GM12891 (cell line): ENCODE measurements at regions not wholly inside any gene's neighbourhood (a gene's known extent, or its start where the extent isn't known, plus 50 kb on each side); places are given as distances from the start of the nearest gene placed in this dataset.

Experiments
- DNase-seq: peaks from one replicate; pipeline ENCODE4 v3.0.0; 2011; ENCODE audit warnings: low spot score; ENCODE audit not compliant: insufficient read length
- FAIRE-seq: peaks from 2 replicates; lab custom pipeline; 2011; peaks lifted over from hg19 to GRCh38; lab: Jason Lieb, UNC
- PAX5 ChIP-seq: IDR thresholded peaks from 2 replicates; pipeline ENCODE4 v1.6.1; 2011; ENCODE audit warnings: low read length, moderate library complexity, mild to moderate bottlenecking; ENCODE audit not compliant: insufficient read depth, severe bottlenecking
- POLR2A ChIP-seq: IDR thresholded peaks from 2 replicates; pipeline ENCODE4 v1.6.1; 2011; ENCODE audit warnings: low read depth, low read length, control low read depth
- POLR2AphosphoS5 ChIP-seq: IDR thresholded peaks from 2 replicates; pipeline ENCODE4 v1.6.1; 2011; ENCODE audit warnings: low read depth, low read length, control low read depth
- POU2F2 ChIP-seq: IDR thresholded peaks from 2 replicates; pipeline ENCODE4 v1.6.1; 2011; ENCODE audit warnings: low read depth, mild to moderate bottlenecking, control low read depth, low read length, moderate library complexity
- SPI1 ChIP-seq: IDR thresholded peaks from 2 replicates; pipeline ENCODE4 v1.6.1; 2011; ENCODE audit warnings: low read depth, low read length, control low read depth
- TAF1 ChIP-seq: IDR thresholded peaks from 2 replicates; pipeline ENCODE4 v1.6.1; 2011; ENCODE audit warnings: low read depth, low read length, control low read depth

GRCh38 chr12:83365317-83365716, 678.6 kb downstream of the TMTC2 start:
- no peak for FAIRE-seq
- TF ChIP-seq POU2F2 (no peak), PAX5 (no peak), TAF1 (no peak), POLR2AphosphoS5 (no peak), SPI1 (no peak), POLR2A (no peak)

GRCh38 chr12:83361475-83361874, 674.8 kb downstream of the TMTC2 start:
- no peak for TF ChIP-seq PAX5
- TF ChIP-seq POLR2AphosphoS5: no peak
- TF ChIP-seq TAF1: no peak
- no peak for TF ChIP-seq POLR2A
- DNase-seq (no peak), FAIRE-seq (no peak)

More at GRCh38 chr12:83365317-83365716, 678.6 kb downstream of the TMTC2 start:
- no peak for DNase-seq

- DNase-seq (no peak), FAIRE-seq (no peak)
- TF ChIP-seq POLR2A (no peak), SPI1 (no peak), POU2F2 (no peak)
These were observed 674.4 kb downstream of the TMTC2 start for GRCh38 chr12:83361071-83361470.

- DNase-seq (no peak), FAIRE-seq (no peak)
- TF ChIP-seq POLR2AphosphoS5 (no peak), SPI1 (no peak), POLR2A (no peak), POU2F2 (no peak), PAX5 (no peak), TAF1 (no peak)
These were observed 663.4 kb downstream of the TMTC2 start for GRCh38 chr12:83349907-83350611.

GRCh38 chr12:83346333-83346732, 659.6 kb downstream of the TMTC2 start:
- DNase-seq: no peak
- no peak for FAIRE-seq
- TF ChIP-seq POU2F2 (no peak), POLR2AphosphoS5 (no peak), SPI1 (no peak), PAX5 (no peak), TAF1 (no peak), POLR2A (no peak)

- no peak for TF ChIP-seq PAX5
- no peak for TF ChIP-seq POLR2A
- TF ChIP-seq TAF1: no peak
- TF ChIP-seq SPI1: no peak
- no peak for TF ChIP-seq POU2F2
- TF ChIP-seq POLR2AphosphoS5: no peak
- DNase-seq (no peak), FAIRE-seq (no peak)
These were observed 657.1 kb downstream of the TMTC2 start for GRCh38 chr12:83343767-83344166.

GRCh38 chr12:83335748-83336147, 649.0 kb downstream of the TMTC2 start:
- DNase-seq (no peak), FAIRE-seq (no peak)
- TF ChIP-seq POU2F2 (no peak), POLR2A (no peak), POLR2AphosphoS5 (no peak), PAX5 (no peak), SPI1 (no peak), TAF1 (no peak)

- FAIRE-seq (no peak), DNase-seq (no peak)
- TF ChIP-seq POLR2A (no peak), TAF1 (no peak), POU2F2 (no peak), SPI1 (no peak)
These were observed 640.0 kb downstream of the TMTC2 start for GRCh38 chr12:83326666-83327065.

GRCh38 chr12:83323866-83324265, 637.2 kb downstream of the TMTC2 start:
- TF ChIP-seq POLR2AphosphoS5 (no peak), POLR2A (no peak), SPI1 (no peak), TAF1 (no peak), POU2F2 (no peak), PAX5 (no peak)
- FAIRE-seq (no peak), DNase-seq (no peak)

GRCh38 chr12:83322809-83323208, 636.1 kb downstream of the TMTC2 start:
- FAIRE-seq (no peak), DNase-seq (no peak)
- no peak for TF ChIP-seq TAF1
- TF ChIP-seq SPI1: no peak
- TF ChIP-seq POLR2A: no peak
